ENCODE measurements at regions not wholly inside any gene's neighbourhood (a gene's known extent, or its start where the extent isn't known, plus 50 kb on each side); places are given as distances from the start of the nearest gene placed in this dataset.
"Not testable (repeated sequence)": the region's sequence is repeated elsewhere in the genome, so short reads cannot be mapped to it uniquely, and the experiment has no call there.

DNA sequence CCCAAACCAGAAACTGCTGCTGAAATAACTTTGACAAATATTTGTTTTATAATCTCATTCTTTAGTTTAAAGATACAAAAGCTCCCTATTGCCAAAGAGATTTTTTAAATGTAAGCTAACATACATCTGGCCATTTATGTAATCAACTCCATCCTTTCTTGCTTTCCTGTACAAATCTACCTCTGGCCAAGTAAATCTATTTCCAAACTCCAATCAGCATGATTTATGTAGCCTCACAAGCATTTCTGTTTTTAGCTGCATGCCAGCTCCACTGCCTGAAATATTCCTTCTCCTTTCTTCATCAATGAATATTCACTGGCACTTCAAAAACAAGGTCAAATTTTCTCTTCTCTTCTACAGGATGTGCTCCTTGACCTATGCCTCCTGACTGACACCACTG lies 80.0 kb downstream of the SHOX2 start:
- TF ChIP-seq CTCF (conservative IDR thresholded peaks at IDR 0.05; ENCODE audit: low read depth, low read length), result no peak
- H3K27me3 ChIP-seq (ENCODE audit: insufficient read depth, low read depth), result no peaks in the 10 kb centered on the region
- H2AFZ ChIP-seq (ENCODE audit: low read depth), result no peak overlapping the region
- H3K4me3 ChIP-seq (IDR thresholded peaks at IDR 0.05; ENCODE audit: insufficient read depth, low read depth, low read length), result no peak overlapping the region
- no peak overlapping the region for H3K4me2 ChIP-seq
- H3K36me3 ChIP-seq (ENCODE audit: insufficient read depth), result no peaks in the 10 kb centered on the region
- H3K9ac ChIP-seq, result no peak overlapping the region
- H3K4me1 ChIP-seq (ENCODE audit: low read depth, poor library complexity, severe bottlenecking), result no peaks in the 10 kb centered on the region
- H3K79me2 ChIP-seq (ENCODE audit: insufficient read depth, low read depth), result no peaks in the 10 kb centered on the region
- H3K27ac ChIP-seq, result no peak overlapping the region
- H4K20me1 ChIP-seq (ENCODE audit: insufficient read depth), result no peaks in the 10 kb centered on the region

- not testable (repeated sequence) for H3K4me3 ChIP-seq (IDR thresholded peaks at IDR 0.05; ENCODE audit: insufficient read depth, low read depth, low read length); H3K27me3 ChIP-seq (ENCODE audit: insufficient read depth, low read depth); H3K36me3 ChIP-seq (ENCODE audit: insufficient read depth); H2AFZ ChIP-seq (ENCODE audit: low read depth); H3K79me2 ChIP-seq (ENCODE audit: insufficient read depth, low read depth); H3K9ac ChIP-seq; H4K20me1 ChIP-seq (ENCODE audit: insufficient read depth); H3K27ac ChIP-seq; H3K4me1 ChIP-seq (ENCODE audit: low read depth, poor library complexity, severe bottlenecking); H3K4me2 ChIP-seq
Measured at GRCh38 chr3:158019897-158020296, 86.3 kb downstream of the SHOX2 start.

- TF ChIP-seq CTCF (conservative IDR thresholded peaks at IDR 0.05; ENCODE audit: low read depth, low read length), result no peak
- no peak overlapping the region for H3K27ac ChIP-seq
- no peak overlapping the region for H2AFZ ChIP-seq (ENCODE audit: low read depth)
- H3K4me1 ChIP-seq (ENCODE audit: low read depth, poor library complexity, severe bottlenecking), result no peaks in the 10 kb centered on the region
- H4K20me1 ChIP-seq (ENCODE audit: insufficient read depth), result no peaks in the 10 kb centered on the region
- no peaks in the 10 kb centered on the region for H3K79me2 ChIP-seq (ENCODE audit: insufficient read depth, low read depth)
- no peak overlapping the region for H3K4me3 ChIP-seq (IDR thresholded peaks at IDR 0.05; ENCODE audit: insufficient read depth, low read depth, low read length)
- H3K27me3 ChIP-seq (ENCODE audit: insufficient read depth, low read depth), result no peaks in the 10 kb centered on the region
- no peaks in the 10 kb centered on the region for H3K36me3 ChIP-seq (ENCODE audit: insufficient read depth)
- H3K9ac ChIP-seq, result no peak overlapping the region
- no peak overlapping the region for H3K4me2 ChIP-seq
Measured at GRCh38 chr3:158018462-158018861, 87.8 kb downstream of the SHOX2 start.

DNA sequence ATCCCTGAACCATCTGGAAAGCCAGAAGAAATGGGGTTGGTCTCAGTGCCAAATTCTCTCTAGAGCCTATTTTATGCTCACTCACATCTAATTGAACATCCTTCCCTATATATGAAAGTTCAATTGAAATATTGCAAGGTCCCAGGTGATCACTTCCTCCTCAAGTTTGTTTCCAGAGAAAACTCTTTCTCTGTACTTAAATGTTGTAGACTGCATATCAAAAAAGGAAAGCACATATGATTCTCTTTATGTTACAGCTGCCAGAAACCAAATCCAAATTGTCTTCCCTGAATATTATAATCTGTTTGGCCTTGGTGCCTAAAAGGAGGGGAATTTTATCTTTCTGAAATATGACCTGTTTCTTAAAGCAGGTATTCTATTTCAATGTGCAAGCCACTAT lies 93.3 kb downstream of the SHOX2 start:
- no peaks in the 10 kb centered on the region for H4K20me1 ChIP-seq (ENCODE audit: insufficient read depth)
- no peak overlapping the region for H2AFZ ChIP-seq (ENCODE audit: low read depth)
- no peak overlapping the region for H3K4me2 ChIP-seq
- TF ChIP-seq CTCF (conservative IDR thresholded peaks at IDR 0.05; ENCODE audit: low read depth, low read length), result no peak
- H3K27me3 ChIP-seq (ENCODE audit: insufficient read depth, low read depth), result no peaks in the 10 kb centered on the region
- H3K9ac ChIP-seq, result no peak overlapping the region
- no peaks in the 10 kb centered on the region for H3K36me3 ChIP-seq (ENCODE audit: insufficient read depth)
- no peak overlapping the region for H3K4me3 ChIP-seq (IDR thresholded peaks at IDR 0.05; ENCODE audit: insufficient read depth, low read depth, low read length)
- no peak overlapping the region for H3K27ac ChIP-seq
- H3K4me1 ChIP-seq (ENCODE audit: low read depth, poor library complexity, severe bottlenecking), result no peaks in the 10 kb centered on the region
- H3K79me2 ChIP-seq (ENCODE audit: insufficient read depth, low read depth), result no peaks in the 10 kb centered on the region

GRCh38 chr3:158005391-158006100 lies 100.7 kb downstream of the SHOX2 start:
- Histone ChIP-seq H3K4me3 (IDR thresholded peaks at IDR 0.05; ENCODE audit: insufficient read depth, low read depth, low read length) (no peak overlapping the region), H3K27me3 (ENCODE audit: insufficient read depth, low read depth) (no peaks in the 10 kb centered on the region)

More at GRCh38 chr3:158005391-158006100, 100.7 kb downstream of the SHOX2 start:
- H2AFZ ChIP-seq (ENCODE audit: low read depth), result no peak overlapping the region
- H3K27ac ChIP-seq, result no peak overlapping the region
- H3K4me1 ChIP-seq (ENCODE audit: low read depth, poor library complexity, severe bottlenecking), result no peaks in the 10 kb centered on the region
- no peak overlapping the region for H3K4me2 ChIP-seq
- H3K9ac ChIP-seq, result no peak overlapping the region
- no peak for TF ChIP-seq CTCF (conservative IDR thresholded peaks at IDR 0.05; ENCODE audit: low read depth, low read length)
- H3K36me3 ChIP-seq (ENCODE audit: insufficient read depth), result no peaks in the 10 kb centered on the region
- H3K79me2 ChIP-seq (ENCODE audit: insufficient read depth, low read depth), result no peaks in the 10 kb centered on the region
- H4K20me1 ChIP-seq (ENCODE audit: insufficient read depth), result no peaks in the 10 kb centered on the region

Data from KMS-11 (cell line).